ENCODE measurements at regions not wholly inside any gene's neighbourhood (a gene's known extent, or its start where the extent isn't known, plus 50 kb on each side); places are given as distances from the start of the nearest gene placed in this dataset.

DNA sequence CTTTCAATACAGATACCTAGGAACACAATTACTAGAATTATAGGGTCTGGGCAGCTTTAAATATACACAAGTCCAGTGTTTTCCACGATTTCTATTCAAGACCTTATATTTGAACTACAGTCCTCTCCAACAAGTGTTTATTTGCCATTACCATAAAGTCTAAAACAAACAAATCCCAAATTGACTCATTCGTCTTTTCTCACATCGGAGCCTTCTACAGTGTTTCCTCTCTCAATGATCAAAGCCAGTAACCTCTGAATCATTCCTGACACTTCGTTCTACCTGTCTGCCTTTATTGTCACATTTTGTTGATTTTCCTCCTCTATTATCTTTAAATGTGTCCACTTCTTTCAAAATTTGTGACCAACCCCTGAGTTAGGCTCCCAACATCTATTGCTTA is 1356.5 kb upstream of the SLC10A2 start:
- no peak overlapping the region for H3K4me3 ChIP-seq
- TF ChIP-seq POLR2A (IDR thresholded peaks at IDR 0.05) (no peak), POLR2AphosphoS5 (IDR thresholded peaks at IDR 0.05; ENCODE audit: insufficient read depth in 1 of 2, low read depth in 1 of 2) (no peak)
- TF ChIP-seq, protein P1, sequence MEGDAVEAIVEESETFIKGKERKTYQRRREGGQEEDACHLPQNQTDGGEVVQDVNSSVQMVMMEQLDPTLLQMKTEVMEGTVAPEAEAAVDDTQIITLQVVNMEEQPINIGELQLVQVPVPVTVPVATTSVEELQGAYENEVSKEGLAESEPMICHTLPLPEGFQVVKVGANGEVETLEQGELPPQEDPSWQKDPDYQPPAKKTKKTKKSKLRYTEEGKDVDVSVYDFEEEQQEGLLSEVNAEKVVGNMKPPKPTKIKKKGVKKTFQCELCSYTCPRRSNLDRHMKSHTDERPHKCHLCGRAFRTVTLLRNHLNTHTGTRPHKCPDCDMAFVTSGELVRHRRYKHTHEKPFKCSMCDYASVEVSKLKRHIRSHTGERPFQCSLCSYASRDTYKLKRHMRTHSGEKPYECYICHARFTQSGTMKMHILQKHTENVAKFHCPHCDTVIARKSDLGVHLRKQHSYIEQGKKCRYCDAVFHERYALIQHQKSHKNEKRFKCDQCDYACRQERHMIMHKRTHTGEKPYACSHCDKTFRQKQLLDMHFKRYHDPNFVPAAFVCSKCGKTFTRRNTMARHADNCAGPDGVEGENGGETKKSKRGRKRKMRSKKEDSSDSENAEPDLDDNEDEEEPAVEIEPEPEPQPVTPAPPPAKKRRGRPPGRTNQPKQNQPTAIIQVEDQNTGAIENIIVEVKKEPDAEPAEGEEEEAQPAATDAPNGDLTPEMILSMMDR (IDR thresholded peaks at IDR 0.05) = no peak
- no peaks in the 10 kb centered on the region for H3K36me3 ChIP-seq
- intact Hi-C loops (cut with DNase I) = no loop called here
- H3K27me3 ChIP-seq = no peaks in the 10 kb centered on the region
- no peak for DNase-seq (ENCODE audit: extremely low spot score in 2 of 2)
- no peaks in the 10 kb centered on the region for H3K9me3 ChIP-seq
- no peak overlapping the region for H3K27ac ChIP-seq
- no peaks in the 10 kb centered on the region for H3K4me1 ChIP-seq

DNA sequence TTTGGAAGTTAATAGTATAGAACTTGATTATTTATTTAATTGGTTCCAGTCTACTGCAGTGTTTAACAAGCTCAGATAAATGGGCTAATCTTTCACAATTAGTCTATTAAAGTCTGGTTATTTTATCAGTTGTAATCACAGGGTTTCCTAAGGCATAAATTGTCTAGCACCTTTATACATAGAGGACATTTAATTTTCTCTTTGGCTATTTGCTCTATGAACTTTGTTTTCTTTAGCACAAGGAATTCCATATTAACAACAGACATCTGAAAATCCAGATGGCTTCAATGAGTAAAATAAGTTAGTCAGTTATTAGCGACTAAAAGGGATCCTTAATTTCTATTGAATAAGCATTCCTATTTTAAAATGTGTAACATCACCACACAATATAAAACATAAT is 1350.8 kb upstream of the SLC10A2 start:
- intact Hi-C loops (cut with DNase I) = no loop called here
- DNase-seq (ENCODE audit: extremely low spot score in 2 of 2) = no peak
- H3K27me3 ChIP-seq = no peaks in the 10 kb centered on the region
- no peaks in the 10 kb centered on the region for H3K4me1 ChIP-seq
- no peak overlapping the region for H3K27ac ChIP-seq
- TF ChIP-seq, protein P1 (IDR thresholded peaks at IDR 0.05) = no peak
- TF ChIP-seq POLR2AphosphoS5 (IDR thresholded peaks at IDR 0.05; ENCODE audit: insufficient read depth in 1 of 2, low read depth in 1 of 2) = no peak
- TF ChIP-seq POLR2A (IDR thresholded peaks at IDR 0.05) = no peak
- H3K9me3 ChIP-seq = no peaks in the 10 kb centered on the region
- no peak overlapping the region for H3K4me3 ChIP-seq
- H3K36me3 ChIP-seq = no peaks in the 10 kb centered on the region

DNA sequence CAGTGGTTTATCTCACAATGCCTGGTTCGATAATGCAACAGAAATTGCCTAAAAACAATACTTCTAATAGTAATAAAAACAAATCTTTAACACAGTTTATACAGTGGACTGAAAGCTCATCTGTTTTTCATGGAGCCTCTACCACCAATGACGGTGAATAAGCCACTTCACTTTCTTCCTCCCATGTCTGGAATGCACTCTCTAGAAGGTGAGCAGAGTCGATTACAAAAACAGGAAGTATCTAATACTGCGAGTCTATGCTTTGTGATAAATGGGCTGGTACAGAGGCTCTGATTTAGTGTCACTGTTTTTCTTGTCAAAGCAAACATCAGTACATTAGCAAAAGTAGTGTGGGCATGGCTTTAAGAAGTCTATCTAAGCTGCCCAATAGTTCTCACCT is 1348.6 kb upstream of the SLC10A2 start:
- Histone ChIP-seq H3K4me3 (no peak overlapping the region), H3K9me3 (no peaks in the 10 kb centered on the region), H3K27me3 (no peaks in the 10 kb centered on the region), H3K4me1 (no peaks in the 10 kb centered on the region), H3K27ac (no peak overlapping the region), H3K36me3 (no peaks in the 10 kb centered on the region)
- DNase-seq (ENCODE audit: extremely low spot score in 2 of 2) = no peak
- intact Hi-C loops (cut with DNase I) = no loop called here
- TF ChIP-seq POLR2AphosphoS5 (IDR thresholded peaks at IDR 0.05; ENCODE audit: insufficient read depth in 1 of 2, low read depth in 1 of 2) (no peak), POLR2A (IDR thresholded peaks at IDR 0.05) (no peak)
- TF ChIP-seq, protein P1 (IDR thresholded peaks at IDR 0.05) = no peak

DNA sequence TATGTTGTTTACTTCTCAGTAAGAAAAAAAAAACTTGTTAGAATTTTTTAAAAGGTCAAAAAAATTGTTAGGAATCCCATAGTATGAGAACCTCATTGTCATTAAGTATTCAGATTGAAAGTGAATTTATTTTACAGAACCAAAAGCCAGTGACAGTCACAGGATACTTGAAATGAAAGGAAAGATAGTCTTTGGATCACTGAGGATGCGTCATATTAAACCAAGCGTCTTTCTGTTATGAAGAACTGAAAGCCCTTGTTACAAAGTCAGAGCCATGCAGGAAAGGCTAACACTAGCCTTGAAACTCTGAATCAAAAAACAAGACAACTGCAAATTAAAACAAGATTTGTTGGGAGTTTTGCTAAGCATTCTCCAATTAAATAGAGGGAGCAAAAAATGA is 1348.0 kb upstream of the SLC10A2 start:
- Histone ChIP-seq H3K4me3 (no peak overlapping the region), H3K27me3 (no peaks in the 10 kb centered on the region), H3K36me3 (no peaks in the 10 kb centered on the region), H3K4me1 (no peaks in the 10 kb centered on the region), H3K27ac (no peak overlapping the region), H3K9me3 (no peaks in the 10 kb centered on the region)
- TF ChIP-seq POLR2AphosphoS5 (IDR thresholded peaks at IDR 0.05; ENCODE audit: insufficient read depth in 1 of 2, low read depth in 1 of 2) = no peak
- no peak for DNase-seq (ENCODE audit: extremely low spot score in 2 of 2)
- intact Hi-C loops (cut with DNase I) = no loop called here

DNA sequence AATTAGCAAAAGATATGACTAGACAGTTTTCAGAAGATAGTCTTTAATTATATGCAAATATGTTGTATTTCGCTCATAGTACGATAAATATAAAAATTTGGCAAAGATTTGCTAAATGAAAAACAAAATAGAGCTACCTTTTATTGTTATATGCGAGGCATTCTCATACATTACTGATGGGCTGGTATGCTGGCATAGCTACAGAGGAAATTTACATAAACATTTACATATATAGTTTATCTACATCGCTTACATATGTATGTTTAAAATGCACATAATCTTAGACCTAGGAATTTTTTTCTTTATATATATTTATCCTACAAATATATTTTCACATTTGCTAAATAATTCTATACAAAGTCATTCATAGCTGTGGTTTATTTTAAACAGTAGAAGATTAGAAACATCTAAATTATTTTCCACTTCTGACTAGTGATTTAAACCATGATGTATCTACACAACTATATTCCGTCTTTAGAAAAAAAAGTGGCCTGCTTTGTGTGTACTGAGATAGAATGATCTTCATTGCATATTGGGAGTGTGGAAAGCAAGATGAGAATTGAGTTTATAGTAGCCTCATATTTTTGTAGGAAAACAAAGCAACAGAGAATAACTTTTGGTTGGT is 1345.0 kb upstream of the SLC10A2 start:
- H3K4me3 ChIP-seq = no peak overlapping the region
- intact Hi-C loops (cut with DNase I) = no loop called here
- TF ChIP-seq POLR2AphosphoS5 (IDR thresholded peaks at IDR 0.05; ENCODE audit: insufficient read depth in 1 of 2, low read depth in 1 of 2) (no peak), POLR2A (IDR thresholded peaks at IDR 0.05) (no peak)
- TF ChIP-seq, protein P1 (IDR thresholded peaks at IDR 0.05) = no peak
- no peaks in the 10 kb centered on the region for H3K36me3 ChIP-seq
- no peak overlapping the region for H3K27ac ChIP-seq
- no peak for DNase-seq (ENCODE audit: extremely low spot score in 2 of 2)
- no peaks in the 10 kb centered on the region for H3K9me3 ChIP-seq
- H3K4me1 ChIP-seq = no peaks in the 10 kb centered on the region
- no peaks in the 10 kb centered on the region for H3K27me3 ChIP-seq

Data from vagina (tissue), 2 donors.